ENCODE measurements at regions not wholly inside any gene's neighbourhood (a gene's known extent, or its start where the extent isn't known, plus 50 kb on each side); places are given as distances from the start of the nearest gene placed in this dataset.

- Histone ChIP-seq H2AK5ac (ENCODE audit: low read depth, low read length) (no peak overlapping the region), H3K18ac (ENCODE audit: low read depth, low read length) (no peak overlapping the region), H3K9ac (ENCODE audit: low read depth, low read length) (no peak overlapping the region), H3K9me3 (ENCODE audit: control insufficient read depth, insufficient read depth, low read length) (no peaks in the 10 kb centered on the region), H4K91ac (ENCODE audit: insufficient read depth, low read depth, low read length) (no peak overlapping the region), H3K4me2 (ENCODE audit: low read depth, low read length) (no peak overlapping the region), H2BK5ac (ENCODE audit: low read depth, low read length, poor library complexity, severe bottlenecking) (no peak overlapping the region), H3K23ac (ENCODE audit: low read depth, low read length) (no peak overlapping the region), H3K56ac (ENCODE audit: extremely low read depth, insufficient read depth, low read length) (no peak overlapping the region), H3K9me1 (ENCODE audit: insufficient read depth, low read length) (no peaks in the 10 kb centered on the region), H4K8ac (ENCODE audit: low read depth in 2 of 2, low read length in 2 of 2) (no peak overlapping the region), H2AK9ac (replicated peaks; ENCODE audit: low read depth, low read length, poor library complexity) (no peak overlapping the region), H3K36me3 (ENCODE audit: control insufficient read depth, insufficient read depth, low read length) (no peaks in the 10 kb centered on the region), H3K4ac (ENCODE audit: low read depth, low read length) (no peak overlapping the region), H3K27ac (ENCODE audit: insufficient read depth, low read length) (no peak overlapping the region), H2BK20ac (ENCODE audit: low read depth, low read length) (no peak overlapping the region), H3K14ac (replicated peaks; ENCODE audit: low read depth, low read length) (no peak overlapping the region), H2BK15ac (ENCODE audit: low read depth, low read length) (no peak overlapping the region), H3K79me1 (ENCODE audit: low read depth in 1 of 2, low read length in 2 of 2) (no peaks in the 10 kb centered on the region), H3K27me3 (ENCODE audit: control insufficient read depth, insufficient read depth, low read length) (peaks cover 1% of the 10 kb centered on the region; the same call in 1 of the 2 replicates), H4K5ac (ENCODE audit: low read depth, low read length) (no peak overlapping the region), H2BK120ac (ENCODE audit: low read depth, low read length) (no peak overlapping the region), H3K4me1 (ENCODE audit: control insufficient read depth, insufficient read depth, low read length) (no peaks in the 10 kb centered on the region), H2AFZ (replicated peaks; ENCODE audit: low read length, poor library complexity) (no peak overlapping the region), H3K4me3 (ENCODE audit: insufficient read depth, low read depth, low read length) (no peak overlapping the region), H4K20me1 (ENCODE audit: insufficient read depth, low read length) (no peaks in the 10 kb centered on the region)
- BruUV-seq (replicated peaks): no TSS peak
- dilution Hi-C loops (cut with HindIII; ENCODE audit: low sequenced_read_pairs, unreplicated experiment) (no loop called here), intact Hi-C loops (cut with micrococcal nuclease) (no loop called here), in situ Hi-C loops (cut with MboI; ENCODE audit: low sequenced_read_pairs) (no loop called here)
- DNase-seq: no peak
- POLR2A ChIA-PET (ENCODE audit: unreplicated experiment): no interaction called here
- CTCF ChIA-PET: no interaction called here
- WGBS, 2 experiments (ENCODE audit: extremely low coverage in 2 of 2, insufficient read length in 1 of 2): no CpG with 5 or more reads among the region's 2 CpGs
- TF ChIP-seq MAFK (IDR thresholded peaks at IDR 0.05; ENCODE audit: low read depth, low read length) (no peak), CTCF (conservative IDR thresholded peaks at IDR 0.05; ENCODE audit: low read depth, low read length) (no peak), NFE2L2 (IDR thresholded peaks at IDR 0.05; ENCODE audit: low read depth, low read length) (no peak), BHLHE40 (IDR thresholded peaks at IDR 0.05; ENCODE audit: low read depth, low read length) (no peak), MXI1 (IDR thresholded peaks at IDR 0.05; ENCODE audit: borderline replicate concordance, low read depth, low read length) (no peak)
- ATAC-seq (ENCODE audit: low read depth): no peak
These were observed 266.2 kb downstream of the LRFN2 start for GRCh38 chr6:40320947-40321346.

Data from IMR-90 (cell line).